Endothelial cell of umbilical vein (primary cell): ENCODE measurements at regions not wholly inside any gene's neighbourhood (a gene's known extent, or its start where the extent isn't known, plus 50 kb on each side); places are given as distances from the start of the nearest gene placed in this dataset.

Experiments
- BruUV-seq: library from RNA; stranded (reverse); fragments of 400-500 nt; replicated peaks from 2 replicates; lab custom pipeline; 2021; lab: Mats Ljungman, UMichigan
- CTCF ChIA-PET: fragments of 300-600, 350-600 bp; sonication (Branson Sonifier 250); formaldehyde crosslinking; loops from one replicate; lab custom pipeline; 2021; ENCODE audit warnings: antibody characterized with exemption, inconsistent platforms; lab: Charles Lee
- POLR2A ChIA-PET: fragments of 300-600, 350-600 bp; sonication (Branson Sonifier 250); formaldehyde crosslinking; loops from one replicate; lab custom pipeline; 2021; ENCODE audit warnings: antibody characterized with exemption, inconsistent platforms; lab: Charles Lee
- DNase-seq: peaks from one replicate; pipeline ENCODE4 v3.0.0-alpha.2; 2011; ENCODE audit warnings: low read depth, low spot score
- FAIRE-seq: peaks from 2 replicates; lab custom pipeline; 2011; peaks lifted over from hg19 to GRCh38; lab: Jason Lieb, UNC
- H2AFZ ChIP-seq: 2 replicates; pipeline ENCODE4 v1.6.0; 2012; ENCODE audit warnings: low read depth, low read length, control low read depth, inconsistent platforms
- H3K27ac ChIP-seq: 2 replicates; pipeline ENCODE4 v1.5.1; 2011; ENCODE audit warnings: low read depth, mild to moderate bottlenecking, control low read depth, low read length, moderate library complexity; ENCODE audit not compliant: insufficient read depth
- H3K27me3 ChIP-seq, 2 experiments: 2 replicates each; pipeline versions ENCODE4 v1.6.0 to v1.6.1; 2011; ENCODE audit warnings: low read length in 2 of 2, mixed read lengths in 1 of 2; ENCODE audit not compliant: control insufficient read depth in 2 of 2, insufficient read depth in 2 of 2
- H3K36me3 ChIP-seq, 2 experiments: 2 replicates in 1 of 2; 3 replicates in 1 of 2; pipeline ENCODE4 v1.5.1; 2011; ENCODE audit warnings: low read length in 2 of 2, mild to moderate bottlenecking in 1 of 2, moderate library complexity in 1 of 2; ENCODE audit not compliant: control insufficient read depth in 2 of 2, insufficient read depth in 2 of 2; ENCODE audit errors: extremely low read depth in 1 of 2
- H3K4me1 ChIP-seq: 3 replicates; pipeline ENCODE4 v1.5.1; 2011; ENCODE audit warnings: mild to moderate bottlenecking, low read length; ENCODE audit not compliant: control insufficient read depth, insufficient read depth; ENCODE audit errors: extremely low read depth
- H3K4me2 ChIP-seq: 2 replicates; pipeline ENCODE4 v1.6.1; 2011; ENCODE audit warnings: low read length, control low read depth, mixed read lengths; ENCODE audit not compliant: insufficient read depth
- H3K4me3 ChIP-seq, 3 experiments: fragments of 200-600 bp in 1 of 3; sonication (generic), shearing (Covaris generic) in 1 of 3; replicated peaks in 1 of 3; 2 replicates each; pipeline ENCODE4 v1.5.1; 2011 to 2016; ENCODE audit warnings: control low read depth in 3 of 3, low read length in 3 of 3, mild to moderate bottlenecking in 2 of 3, inconsistent platforms in 1 of 3, low read depth in 1 of 3, moderate library complexity in 1 of 3; ENCODE audit not compliant: insufficient read depth in 1 of 3
- H3K79me2 ChIP-seq: 2 replicates; pipeline ENCODE4 v1.6.0; 2012; ENCODE audit warnings: low read length, inconsistent platforms; ENCODE audit not compliant: control insufficient read depth, insufficient read depth
- H3K9ac ChIP-seq: replicated peaks from 2 replicates; pipeline ENCODE3; 2011; ENCODE audit warnings: low read length, control low read depth; ENCODE audit not compliant: insufficient read depth; ENCODE audit errors: extremely low read depth
- H3K9me1 ChIP-seq: replicated peaks from 3 replicates; pipeline ENCODE4 v1.6.0; 2011; ENCODE audit warnings: mild to moderate bottlenecking, low read length; ENCODE audit not compliant: control insufficient read depth, insufficient read depth; ENCODE audit errors: extremely low read depth
- H3K9me3 ChIP-seq: replicated peaks from 2 replicates; pipeline ENCODE4 v1.5.1; 2012; ENCODE audit warnings: low read length, inconsistent platforms; ENCODE audit not compliant: control insufficient read depth, insufficient read depth
- H4K20me1 ChIP-seq: replicated peaks from 2 replicates; pipeline ENCODE3; 2011; ENCODE audit warnings: mild to moderate bottlenecking, low read length; ENCODE audit not compliant: control insufficient read depth, insufficient read depth; ENCODE audit errors: extremely low read depth
- EZH2 ChIP-seq: IDR thresholded peaks from 2 replicates; pipeline ENCODE4 v1.6.1; 2012; ENCODE audit warnings: borderline replicate concordance, low read depth, mild to moderate bottlenecking, moderate library complexity, low read length, inconsistent platforms; ENCODE audit not compliant: severe bottlenecking
- FOS ChIP-seq: IDR thresholded peaks from 2 replicates; pipeline ENCODE4 v1.6.1; 2011; ENCODE audit warnings: mild to moderate bottlenecking, low read length, moderate library complexity, borderline replicate concordance; ENCODE audit not compliant: insufficient read depth
- GATA2 ChIP-seq: IDR thresholded peaks from 2 replicates; pipeline ENCODE4 v1.7.0; 2011; ENCODE audit warnings: low read depth, mild to moderate bottlenecking, moderate library complexity, mixed read lengths, low read length; ENCODE audit not compliant: insufficient read length, insufficient read depth
- JUN ChIP-seq: IDR thresholded peaks from 2 replicates; pipeline ENCODE4 v1.6.1; 2011; ENCODE audit warnings: borderline replicate concordance, low read depth; ENCODE audit not compliant: insufficient read length, insufficient read depth
- MYC ChIP-seq: IDR thresholded peaks from one replicate; pipeline ENCODE4 v1.6.1; 2011; ENCODE audit warnings: mild to moderate bottlenecking, low read depth, low read length
- POLR2A ChIP-seq: IDR thresholded peaks from 2 replicates; pipeline ENCODE4 v1.6.1; 2012; ENCODE audit warnings: low read depth, mild to moderate bottlenecking, control low read depth, low read length
- POLR2AphosphoS5 ChIP-seq: IDR thresholded peaks from 2 replicates; pipeline ENCODE4 v1.6.1; 2012; ENCODE audit warnings: low read depth, mild to moderate bottlenecking, control low read depth, low read length, moderate library complexity; ENCODE audit not compliant: insufficient read depth
- dilution Hi-C: fragments of 300-500 bp; cut with MboI; formaldehyde crosslinking; loops from one replicate; pipeline ENCODE4 v1.15.0; 2019; ENCODE audit warnings: low sequenced_read_pairs; ENCODE audit not compliant: extremely low pct_ligation_motif_present
- intact Hi-C: fragments of 100-400 bp; cut with micrococcal nuclease; formaldehyde crosslinking; loops from one replicate; pipeline ENCODE4 v1.10.0; 2022
- TF ChIP-seq, protein P1 (sequence below), 2 donors: IDR thresholded peaks; 1 replicate in 1 of 2; 2 replicates in 1 of 2; pipeline ENCODE4 v1.5.1; 2011; ENCODE audit warnings: low read length in 2 of 2, mild to moderate bottlenecking in 2 of 2, moderate library complexity in 2 of 2, control low read depth in 1 of 2, inconsistent platforms in 1 of 2, low read depth in 1 of 2; ENCODE audit not compliant: insufficient read depth in 1 of 2; ENCODE audit errors: extremely low read depth in 1 of 2
- TF ChIP-seq, protein P2 (sequence below): IDR thresholded peaks from 2 replicates; pipeline ENCODE4 v1.6.1; 2011; ENCODE audit not compliant: insufficient read depth, insufficient read length

DNA sequence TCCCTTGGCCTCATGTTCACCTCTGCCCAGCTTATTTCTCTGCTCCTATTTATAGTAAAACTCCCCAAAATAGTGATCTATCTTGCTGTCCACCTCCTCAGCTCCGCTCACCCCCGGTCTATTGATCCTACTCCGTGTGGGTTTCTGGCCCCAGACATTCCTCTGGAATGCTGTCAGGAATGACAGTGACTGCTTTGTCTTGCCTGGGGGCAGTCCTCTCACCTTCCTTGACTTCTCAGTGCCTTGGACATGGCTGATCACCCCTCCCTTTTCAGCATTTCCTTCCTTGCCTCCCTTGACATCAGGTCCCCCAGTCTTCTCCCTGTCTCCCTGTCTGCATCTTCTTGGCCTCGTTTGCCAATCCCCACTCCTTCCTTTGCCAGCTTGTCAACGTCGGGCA is 108.1 kb upstream of the BACE2 start:
- Histone ChIP-seq H4K20me1 (no peaks in the 10 kb centered on the region), H3K4me1 (no peaks in the 10 kb centered on the region), H3K4me2 (no peak overlapping the region), H3K36me3 (no peaks in the 10 kb centered on the region), H3K27me3 (no peaks in the 10 kb centered on the region), H3K79me2 (no peaks in the 10 kb centered on the region), H3K4me3 (no peak overlapping the region), H3K9me3 (no peaks in the 10 kb centered on the region), H3K9ac (no peak overlapping the region), H2AFZ (no peak overlapping the region), H3K9me1 (no peaks in the 10 kb centered on the region), H3K27ac (no peak overlapping the region)
- intact Hi-C loops: no loop called here
- dilution Hi-C loops: no loop called here
- ChIA-PET CTCF (interaction anchor here (1.0 kb wide), 1 partner anchor 12 kb away, joined by 3 read pairs; no protein-coding TSS in a partner anchor), POLR2A (no interaction called here)
- FAIRE-seq (no peak), DNase-seq (no peak)
- BruUV-seq: no TSS peak
- no peak for TF ChIP-seq GATA2
- no peak for TF ChIP-seq POLR2A
- TF ChIP-seq, protein P1, sequence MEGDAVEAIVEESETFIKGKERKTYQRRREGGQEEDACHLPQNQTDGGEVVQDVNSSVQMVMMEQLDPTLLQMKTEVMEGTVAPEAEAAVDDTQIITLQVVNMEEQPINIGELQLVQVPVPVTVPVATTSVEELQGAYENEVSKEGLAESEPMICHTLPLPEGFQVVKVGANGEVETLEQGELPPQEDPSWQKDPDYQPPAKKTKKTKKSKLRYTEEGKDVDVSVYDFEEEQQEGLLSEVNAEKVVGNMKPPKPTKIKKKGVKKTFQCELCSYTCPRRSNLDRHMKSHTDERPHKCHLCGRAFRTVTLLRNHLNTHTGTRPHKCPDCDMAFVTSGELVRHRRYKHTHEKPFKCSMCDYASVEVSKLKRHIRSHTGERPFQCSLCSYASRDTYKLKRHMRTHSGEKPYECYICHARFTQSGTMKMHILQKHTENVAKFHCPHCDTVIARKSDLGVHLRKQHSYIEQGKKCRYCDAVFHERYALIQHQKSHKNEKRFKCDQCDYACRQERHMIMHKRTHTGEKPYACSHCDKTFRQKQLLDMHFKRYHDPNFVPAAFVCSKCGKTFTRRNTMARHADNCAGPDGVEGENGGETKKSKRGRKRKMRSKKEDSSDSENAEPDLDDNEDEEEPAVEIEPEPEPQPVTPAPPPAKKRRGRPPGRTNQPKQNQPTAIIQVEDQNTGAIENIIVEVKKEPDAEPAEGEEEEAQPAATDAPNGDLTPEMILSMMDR (IDR thresholded peaks at IDR 0.05; ENCODE audit: extremely low read depth in 1 of 2, insufficient read depth in 1 of 2, low read depth in 1 of 2, low read length in 2 of 2): no peak

DNA sequence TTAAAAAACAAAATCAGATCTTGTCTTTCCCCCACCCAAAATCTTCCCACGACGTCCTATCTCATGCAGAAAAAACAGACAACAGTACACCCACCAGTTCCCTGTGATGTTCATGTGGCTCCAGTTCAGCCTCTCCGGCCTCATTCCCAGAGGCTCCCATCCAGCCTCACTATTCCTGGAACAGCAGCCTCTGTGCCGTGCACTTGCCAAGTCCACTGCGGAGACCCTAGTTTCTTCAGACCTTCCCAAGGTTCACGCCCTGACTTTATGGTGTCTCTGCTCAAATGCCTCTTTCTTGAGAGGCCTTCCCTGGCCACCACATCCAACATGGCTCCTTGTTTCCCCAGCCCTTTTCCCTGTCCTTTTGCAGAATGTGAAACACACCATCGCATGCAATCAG is 106.3 kb upstream of the BACE2 start:
- DNase-seq (no peak), FAIRE-seq (no peak)
- Histone ChIP-seq H3K4me3 (no peak overlapping the region), H2AFZ (no peak overlapping the region), H3K4me1 (no peaks in the 10 kb centered on the region), H3K9me3 (no peaks in the 10 kb centered on the region), H3K27ac (no peak overlapping the region), H3K36me3 (no peaks in the 10 kb centered on the region), H3K9me1 (no peaks in the 10 kb centered on the region), H4K20me1 (no peaks in the 10 kb centered on the region), H3K9ac (no peak overlapping the region), H3K79me2 (no peaks in the 10 kb centered on the region), H3K27me3 (no peaks in the 10 kb centered on the region), H3K4me2 (no peak overlapping the region)
- dilution Hi-C loops (no loop called here), intact Hi-C loops (no loop called here)
- BruUV-seq: no TSS peak
- POLR2A ChIA-PET: no interaction called here
- CTCF ChIA-PET: no interaction called here
- no peak for TF ChIP-seq POLR2A
- TF ChIP-seq, protein P1 (IDR thresholded peaks at IDR 0.05; ENCODE audit: extremely low read depth in 1 of 2, insufficient read depth in 1 of 2, low read depth in 1 of 2, low read length in 2 of 2): no peak
- no peak for TF ChIP-seq MYC
- no peak for TF ChIP-seq POLR2AphosphoS5
- TF ChIP-seq, protein P2, sequence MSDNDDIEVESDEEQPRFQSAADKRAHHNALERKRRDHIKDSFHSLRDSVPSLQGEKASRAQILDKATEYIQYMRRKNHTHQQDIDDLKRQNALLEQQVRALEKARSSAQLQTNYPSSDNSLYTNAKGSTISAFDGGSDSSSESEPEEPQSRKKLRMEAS: no peak
- no peak for TF ChIP-seq JUN
- TF ChIP-seq FOS: no peak
- no peak for TF ChIP-seq GATA2
- no peak for TF ChIP-seq EZH2
